ENCODE measurements at regions not wholly inside any gene's neighbourhood (a gene's known extent, or its start where the extent isn't known, plus 50 kb on each side); places are given as distances from the start of the nearest gene placed in this dataset.
"Not testable (repeated sequence)": the region's sequence is repeated elsewhere in the genome, so short reads cannot be mapped to it uniquely, and the experiment has no call there.

DNA sequence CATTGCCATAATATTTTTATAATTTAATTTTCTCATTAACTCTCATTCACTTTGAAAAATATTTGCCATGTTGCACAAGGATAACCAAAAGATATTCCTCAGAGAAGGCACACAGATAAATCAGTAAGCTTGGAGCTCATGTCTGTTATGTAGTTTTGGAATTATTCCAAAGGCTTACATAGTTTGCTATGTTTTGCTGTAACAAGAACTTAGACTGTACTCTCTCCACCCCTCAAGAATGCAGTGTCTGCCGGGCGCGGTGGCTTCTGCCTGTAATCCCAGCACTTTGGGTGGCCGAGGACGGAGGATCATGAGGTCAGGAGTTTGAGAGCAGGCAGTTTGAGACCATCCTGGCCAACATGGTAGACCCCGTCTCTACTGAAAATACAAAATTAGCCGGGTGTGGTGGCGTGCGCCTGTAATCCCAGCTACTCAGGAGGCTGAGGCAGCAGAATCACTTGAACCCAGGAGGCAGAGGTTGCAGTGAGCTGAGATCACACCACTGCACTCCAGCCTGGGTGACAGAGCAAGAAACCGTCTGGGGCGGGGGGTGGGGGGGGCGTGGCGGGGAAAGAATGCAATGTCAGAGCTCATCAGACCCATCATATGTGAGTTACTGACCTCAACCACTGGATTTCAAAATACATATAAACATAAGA is 351.0 kb downstream of the SPATA31A6 start:
- H2AFZ ChIP-seq (ENCODE audit: low read length); H3K9me3 ChIP-seq (ENCODE audit: low read length); H3K9me2 ChIP-seq (ENCODE audit: insufficient read depth, low read length); POLR2A ChIA-PET; intact Hi-C loops (cut with micrococcal nuclease; ENCODE audit: unreplicated experiment); H3K4me1 ChIP-seq (ENCODE audit: insufficient read depth, low read length, poor library complexity, severe bottlenecking); H4K20me1 ChIP-seq (ENCODE audit: insufficient read depth, low read length); H3K4me2 ChIP-seq (ENCODE audit: low read length); CTCF ChIA-PET (ENCODE audit: unreplicated experiment); H3K36me3 ChIP-seq (ENCODE audit: insufficient read depth, low read length); H3K79me2 ChIP-seq (ENCODE audit: insufficient read depth, low read depth, low read length); H3K4me3 ChIP-seq (ENCODE audit: low read depth, low read length, poor library complexity, severe bottlenecking); H3K27ac ChIP-seq (ENCODE audit: low read depth, low read length, poor library complexity, severe bottlenecking); BruUV-seq (replicated peaks); DNase-seq (ENCODE audit: low spot score): not testable (repeated sequence)

GRCh38 chr9:42534984-42535325 is 351.5 kb downstream of the SPATA31A6 start:
- H3K4me3 ChIP-seq (ENCODE audit: low read depth, low read length, poor library complexity, severe bottlenecking); BruUV-seq (replicated peaks); H3K36me3 ChIP-seq (ENCODE audit: insufficient read depth, low read length); CTCF ChIA-PET (ENCODE audit: unreplicated experiment); H3K4me2 ChIP-seq (ENCODE audit: low read length); POLR2A ChIA-PET; H3K9me3 ChIP-seq (ENCODE audit: low read length); H4K20me1 ChIP-seq (ENCODE audit: insufficient read depth, low read length); H3K9me2 ChIP-seq (ENCODE audit: insufficient read depth, low read length); H3K27ac ChIP-seq (ENCODE audit: low read depth, low read length, poor library complexity, severe bottlenecking); H2AFZ ChIP-seq (ENCODE audit: low read length); H3K79me2 ChIP-seq (ENCODE audit: insufficient read depth, low read depth, low read length); H3K4me1 ChIP-seq (ENCODE audit: insufficient read depth, low read length, poor library complexity, severe bottlenecking); intact Hi-C loops (cut with micrococcal nuclease; ENCODE audit: unreplicated experiment): not testable (repeated sequence)
- peak; percentile 20 for DNase-seq (ENCODE audit: low spot score)

- intact Hi-C loops (cut with micrococcal nuclease; ENCODE audit: unreplicated experiment); H3K9me3 ChIP-seq (ENCODE audit: low read length); H3K9me2 ChIP-seq (ENCODE audit: insufficient read depth, low read length); BruUV-seq (replicated peaks); H3K4me1 ChIP-seq (ENCODE audit: insufficient read depth, low read length, poor library complexity, severe bottlenecking); H3K4me3 ChIP-seq (ENCODE audit: low read depth, low read length, poor library complexity, severe bottlenecking); H3K36me3 ChIP-seq (ENCODE audit: insufficient read depth, low read length); H3K4me2 ChIP-seq (ENCODE audit: low read length); CTCF ChIA-PET (ENCODE audit: unreplicated experiment); H3K79me2 ChIP-seq (ENCODE audit: insufficient read depth, low read depth, low read length); POLR2A ChIA-PET; H2AFZ ChIP-seq (ENCODE audit: low read length); DNase-seq (ENCODE audit: low spot score); H4K20me1 ChIP-seq (ENCODE audit: insufficient read depth, low read length); H3K27ac ChIP-seq (ENCODE audit: low read depth, low read length, poor library complexity, severe bottlenecking): not testable (repeated sequence)
Measured at GRCh38 chr9:42550789-42551357, 367.4 kb downstream of the SPATA31A6 start.

GRCh38 chr9:42568530-42568929 is 385.1 kb downstream of the SPATA31A6 start:
- H3K36me3 ChIP-seq (ENCODE audit: insufficient read depth, low read length); H3K79me2 ChIP-seq (ENCODE audit: insufficient read depth, low read depth, low read length); H3K4me3 ChIP-seq (ENCODE audit: low read depth, low read length, poor library complexity, severe bottlenecking); H2AFZ ChIP-seq (ENCODE audit: low read length); POLR2A ChIA-PET; intact Hi-C loops (cut with micrococcal nuclease; ENCODE audit: unreplicated experiment); H3K4me2 ChIP-seq (ENCODE audit: low read length); H3K4me1 ChIP-seq (ENCODE audit: insufficient read depth, low read length, poor library complexity, severe bottlenecking); DNase-seq (ENCODE audit: low spot score); H3K9me2 ChIP-seq (ENCODE audit: insufficient read depth, low read length); H3K9me3 ChIP-seq (ENCODE audit: low read length); H4K20me1 ChIP-seq (ENCODE audit: insufficient read depth, low read length); H3K27ac ChIP-seq (ENCODE audit: low read depth, low read length, poor library complexity, severe bottlenecking); CTCF ChIA-PET (ENCODE audit: unreplicated experiment); BruUV-seq (replicated peaks): not testable (repeated sequence)

GRCh38 chr9:42568942-42569556 is 385.6 kb downstream of the SPATA31A6 start:
- not testable (repeated sequence) for DNase-seq (ENCODE audit: low spot score); H3K9me2 ChIP-seq (ENCODE audit: insufficient read depth, low read length); BruUV-seq (replicated peaks)

DNA sequence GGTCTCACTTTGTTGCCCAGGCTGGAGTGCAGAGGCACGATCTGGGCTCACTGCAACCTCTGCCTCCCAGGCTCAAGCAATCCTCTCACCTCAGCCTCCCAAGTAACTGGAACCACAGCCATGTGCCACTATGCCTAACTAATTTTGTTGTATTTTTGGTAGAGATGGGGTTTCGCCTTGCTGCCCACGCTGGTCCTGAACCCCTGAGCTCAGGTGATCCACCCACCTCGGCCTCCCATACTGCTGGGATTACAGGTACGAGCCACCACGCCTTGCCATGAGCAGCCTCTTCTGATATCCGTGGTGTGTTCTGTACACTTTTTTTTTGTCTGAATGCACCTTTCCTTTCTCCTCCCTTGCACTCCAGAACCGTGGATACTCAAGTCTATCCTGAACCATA is 394.4 kb downstream of the SPATA31A6 start:
- intact Hi-C loops (cut with micrococcal nuclease; ENCODE audit: unreplicated experiment); H2AFZ ChIP-seq (ENCODE audit: low read length); H3K4me1 ChIP-seq (ENCODE audit: insufficient read depth, low read length, poor library complexity, severe bottlenecking); H4K20me1 ChIP-seq (ENCODE audit: insufficient read depth, low read length); DNase-seq (ENCODE audit: low spot score); H3K9me2 ChIP-seq (ENCODE audit: insufficient read depth, low read length); BruUV-seq (replicated peaks); CTCF ChIA-PET (ENCODE audit: unreplicated experiment); H3K79me2 ChIP-seq (ENCODE audit: insufficient read depth, low read depth, low read length); POLR2A ChIA-PET; H3K4me2 ChIP-seq (ENCODE audit: low read length); H3K9me3 ChIP-seq (ENCODE audit: low read length); H3K4me3 ChIP-seq (ENCODE audit: low read depth, low read length, poor library complexity, severe bottlenecking); H3K27ac ChIP-seq (ENCODE audit: low read depth, low read length, poor library complexity, severe bottlenecking); H3K36me3 ChIP-seq (ENCODE audit: insufficient read depth, low read length): not testable (repeated sequence)

More at GRCh38 chr9:42568942-42569556, 385.6 kb downstream of the SPATA31A6 start:
- H4K20me1 ChIP-seq (ENCODE audit: insufficient read depth, low read length); intact Hi-C loops (cut with micrococcal nuclease; ENCODE audit: unreplicated experiment); CTCF ChIA-PET (ENCODE audit: unreplicated experiment); H3K36me3 ChIP-seq (ENCODE audit: insufficient read depth, low read length); H3K4me3 ChIP-seq (ENCODE audit: low read depth, low read length, poor library complexity, severe bottlenecking); H3K9me3 ChIP-seq (ENCODE audit: low read length); H2AFZ ChIP-seq (ENCODE audit: low read length); POLR2A ChIA-PET; H3K4me1 ChIP-seq (ENCODE audit: insufficient read depth, low read length, poor library complexity, severe bottlenecking); H3K4me2 ChIP-seq (ENCODE audit: low read length); H3K79me2 ChIP-seq (ENCODE audit: insufficient read depth, low read depth, low read length); H3K27ac ChIP-seq (ENCODE audit: low read depth, low read length, poor library complexity, severe bottlenecking): not testable (repeated sequence)

Data from OCI-LY7 (cell line).